GM19025 (cell line): ENCODE measurements at regions not wholly inside any gene's neighbourhood (a gene's known extent, or its start where the extent isn't known, plus 50 kb on each side); places are given as distances from the start of the nearest gene placed in this dataset.

Source experiments
- ATAC-seq: cut with Tn5 transposase; IDR thresholded peaks from one replicate; pipeline ENCODE4 v1.9.1; 2021; ENCODE audit warnings: mild to moderate bottlenecking, low read depth, moderate library complexity; ENCODE audit not compliant: unreplicated experiment

GRCh38 chr13:107370015-107370785 is 802.3 kb upstream of the ARGLU1 start:
- ATAC-seq, result no peak

DNA sequence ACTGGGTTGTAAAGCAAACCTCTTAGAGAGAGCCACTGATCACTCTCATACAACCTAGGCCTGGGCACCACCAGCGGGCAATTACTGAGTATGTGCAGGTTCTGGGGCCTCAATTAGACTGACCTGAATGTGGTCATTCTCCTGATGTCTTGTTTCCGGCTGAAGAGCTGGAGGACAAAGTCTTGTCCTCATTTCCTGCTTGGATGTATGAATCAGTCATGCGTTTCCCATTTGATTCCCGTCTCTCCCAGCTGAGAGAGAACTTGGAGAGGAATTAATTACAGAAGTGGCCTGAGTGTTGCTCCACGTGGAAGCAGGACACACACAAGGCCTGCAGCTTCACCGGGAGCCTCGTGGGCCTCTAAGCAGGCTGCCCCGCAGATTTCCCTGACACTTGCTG is 799.3 kb upstream of the ARGLU1 start:
- ATAC-seq, result no peak

DNA sequence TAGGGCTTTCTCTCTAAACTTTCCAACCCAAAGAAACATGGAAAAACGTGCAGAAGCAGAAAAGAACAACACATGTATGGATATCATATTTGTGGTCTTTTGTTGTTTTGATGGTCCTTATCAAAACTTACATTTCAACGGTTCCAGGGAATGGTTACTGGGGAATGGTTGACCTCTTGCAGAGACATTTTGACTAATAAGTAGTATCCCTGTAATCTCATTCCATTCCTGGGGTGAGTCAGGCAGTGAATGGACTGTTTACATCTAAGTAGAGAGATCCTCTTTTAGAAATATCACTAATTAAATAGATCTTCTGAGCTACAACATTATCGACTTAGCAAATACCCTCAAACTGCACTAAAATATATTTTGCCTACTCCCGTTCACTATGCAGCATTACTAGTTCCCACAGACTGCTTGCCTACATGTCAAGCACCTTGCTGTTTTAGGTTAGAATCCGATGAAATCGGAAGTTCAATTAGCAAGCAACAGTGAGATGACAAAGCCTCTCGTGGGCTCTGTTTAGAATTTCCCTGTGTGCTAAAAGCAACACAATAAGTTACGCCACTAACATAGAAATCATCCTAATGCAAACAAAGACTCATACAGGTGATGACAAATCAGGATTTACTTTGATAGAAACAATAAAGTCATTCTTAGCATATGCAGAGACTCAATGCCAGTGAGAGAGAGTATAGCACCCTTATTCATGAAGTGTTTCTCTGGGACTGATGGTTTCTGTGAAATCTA is 797.7 kb upstream of the ARGLU1 start:
- ATAC-seq, result no peak

- ATAC-seq, result no peak
Measured at GRCh38 chr13:107364658-107365057, 796.7 kb upstream of the ARGLU1 start.

GRCh38 chr13:107361666-107362065 is 793.7 kb upstream of the ARGLU1 start:
- ATAC-seq, result no peak

DNA sequence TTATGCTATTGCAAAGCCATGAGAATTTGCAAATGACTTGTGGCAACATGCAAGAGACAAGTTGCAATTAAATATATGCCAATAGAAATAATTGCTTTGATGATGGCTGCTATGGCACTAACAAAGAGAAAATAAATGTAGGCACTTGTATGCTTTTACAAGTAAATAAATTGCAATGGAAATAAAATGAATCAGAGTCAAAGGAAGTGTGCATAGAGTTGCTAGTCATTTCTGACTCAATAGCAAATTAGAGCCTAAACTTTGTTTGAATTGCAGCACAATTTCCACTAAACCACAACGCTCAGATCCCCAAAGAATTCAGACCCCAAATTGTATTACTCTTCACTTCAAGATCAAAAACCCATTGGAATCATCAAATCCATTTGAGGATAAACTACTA is 792.1 kb upstream of the ARGLU1 start:
- ATAC-seq, result no peak

GRCh38 chr13:107358866-107359265 is 790.9 kb upstream of the ARGLU1 start:
- ATAC-seq, result no peak

- ATAC-seq, result no peak
Measured at GRCh38 chr13:107351305-107351704, 783.4 kb upstream of the ARGLU1 start.

GRCh38 chr13:107348925-107349324 is 781.0 kb upstream of the ARGLU1 start:
- ATAC-seq, result no peak

DNA sequence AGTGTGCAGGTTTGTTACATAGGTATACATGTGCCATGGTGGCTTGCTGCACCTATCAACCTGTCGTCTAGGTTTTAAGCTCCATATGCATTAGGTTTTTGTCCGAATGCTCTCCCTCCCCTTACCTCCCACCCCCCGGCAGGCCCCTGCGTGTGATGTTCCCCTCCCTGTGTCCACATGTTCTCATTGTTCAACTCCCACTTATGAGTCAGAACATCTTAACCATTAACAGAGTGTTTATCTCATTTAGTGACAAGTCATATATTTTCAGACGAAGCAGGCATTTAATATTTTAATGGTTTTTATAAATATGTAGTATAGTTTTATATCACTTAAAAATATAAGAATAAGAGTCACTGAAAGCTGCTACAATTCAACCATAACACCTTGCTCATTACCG is 780.5 kb upstream of the ARGLU1 start:
- no peak for ATAC-seq

DNA sequence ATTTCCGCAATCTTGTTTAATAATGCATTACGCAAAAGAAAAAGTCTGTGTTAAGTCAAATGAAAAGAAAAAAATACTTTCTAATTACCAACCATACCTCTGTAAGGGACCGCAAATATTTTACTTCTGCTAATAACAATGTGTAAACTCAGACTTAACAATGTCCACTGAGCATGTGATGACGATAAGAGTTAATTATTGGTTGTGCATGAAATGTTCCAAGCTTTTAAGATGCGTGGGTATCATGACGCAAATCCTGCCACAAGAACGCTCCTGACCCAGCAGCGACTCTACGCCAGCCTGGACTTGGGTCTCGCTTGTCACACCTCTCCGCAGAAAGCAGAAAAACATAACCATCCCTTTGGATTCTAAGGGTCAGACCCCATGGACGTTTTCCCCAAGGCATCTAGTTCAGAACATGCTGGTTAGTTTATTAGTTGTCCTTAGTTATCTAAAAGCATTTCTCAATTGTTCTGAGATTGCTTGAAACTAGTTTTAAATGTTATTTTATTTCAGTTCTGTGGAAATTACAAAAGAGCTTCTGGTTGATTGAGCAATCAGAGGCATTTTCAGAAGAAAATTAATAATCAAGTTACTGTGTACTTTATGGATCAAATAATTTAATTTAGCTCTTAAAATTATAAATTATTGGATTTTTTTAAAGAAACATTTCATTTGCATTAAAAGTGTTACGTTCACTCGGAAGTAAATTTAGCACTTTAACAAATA is 779.9 kb upstream of the ARGLU1 start:
- ATAC-seq, result no peak

GRCh38 chr13:107342747-107343146 is 774.8 kb upstream of the ARGLU1 start:
- no peak for ATAC-seq

DNA sequence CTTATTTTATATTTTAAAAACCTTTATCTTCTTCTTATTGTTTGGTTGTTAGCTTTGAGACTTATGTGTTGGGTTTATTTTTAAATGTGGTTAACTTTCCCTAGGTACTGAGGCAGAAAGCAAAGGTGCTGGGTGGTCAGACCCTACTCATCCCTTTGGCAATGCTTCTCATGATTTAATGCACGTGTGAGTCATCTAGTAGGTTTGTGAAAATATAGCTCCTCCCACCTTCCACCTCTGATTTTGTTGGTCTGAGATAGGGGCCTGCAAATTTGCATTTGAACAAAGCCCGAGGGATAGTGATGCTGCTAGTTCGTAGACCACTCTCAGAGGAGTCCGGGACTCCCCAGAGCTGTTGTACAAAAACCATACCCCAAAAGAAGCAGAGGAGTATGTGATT is 771.3 kb upstream of the ARGLU1 start:
- no peak for ATAC-seq

- no peak for ATAC-seq
Measured at GRCh38 chr13:107332188-107332587, 764.3 kb upstream of the ARGLU1 start.

DNA sequence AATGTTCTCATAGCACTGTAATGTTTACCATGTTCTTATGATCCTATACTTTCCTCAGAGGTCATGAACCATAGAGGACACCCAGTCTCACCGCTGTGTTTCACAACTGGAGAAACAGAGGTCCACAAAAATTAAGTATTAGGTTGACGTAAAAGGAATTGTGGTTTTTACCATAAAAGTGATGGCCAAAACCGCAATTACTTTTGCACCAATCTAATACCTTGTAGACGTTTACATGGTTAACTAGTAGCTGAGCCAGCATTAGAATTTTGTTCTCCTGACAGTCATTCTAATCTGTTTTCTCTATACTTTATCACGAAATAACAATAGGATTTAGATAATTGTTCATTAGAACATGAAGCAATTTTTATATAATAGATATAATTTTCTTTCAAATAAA is 763.4 kb upstream of the ARGLU1 start:
- no peak for ATAC-seq

GRCh38 chr13:107330484-107330883 is 762.5 kb upstream of the ARGLU1 start:
- no peak for ATAC-seq

GRCh38 chr13:107329991-107330390 is 762.1 kb upstream of the ARGLU1 start:
- no peak for ATAC-seq

DNA sequence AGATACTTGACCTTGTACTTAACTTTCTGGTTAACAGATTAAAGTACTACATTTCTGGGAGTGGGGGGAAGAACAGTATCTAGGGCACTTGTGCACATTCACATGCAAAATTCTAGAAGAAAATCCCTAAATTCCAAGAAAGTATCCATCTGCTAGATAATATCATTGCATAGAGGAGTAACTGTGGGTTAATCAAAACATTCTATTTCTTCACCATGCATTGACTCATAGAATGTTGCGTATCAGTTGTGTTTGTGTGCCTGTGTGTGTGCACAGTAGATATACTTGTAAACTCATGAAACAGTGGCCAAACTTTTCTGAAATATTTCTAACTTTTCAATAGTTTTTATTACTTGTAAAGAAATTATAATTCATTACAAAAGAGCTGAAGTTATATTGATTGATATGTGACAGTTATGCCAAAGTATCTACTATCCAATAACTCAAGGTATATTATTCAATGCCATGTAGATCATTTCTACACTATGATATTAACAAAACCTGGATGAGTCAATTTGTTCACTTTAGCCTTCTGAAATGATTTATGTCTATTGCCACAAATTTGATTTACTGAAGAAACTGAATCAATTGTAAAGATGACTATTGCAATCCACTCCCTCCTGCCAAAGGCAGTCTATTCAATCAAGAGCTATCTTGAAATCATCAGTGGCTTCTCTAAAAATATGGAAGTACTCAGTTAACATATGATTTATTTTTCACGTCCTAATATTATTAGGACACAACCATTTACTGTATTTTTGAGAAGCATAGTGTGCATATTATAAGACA is 756.7 kb upstream of the ARGLU1 start:
- no peak for ATAC-seq

DNA sequence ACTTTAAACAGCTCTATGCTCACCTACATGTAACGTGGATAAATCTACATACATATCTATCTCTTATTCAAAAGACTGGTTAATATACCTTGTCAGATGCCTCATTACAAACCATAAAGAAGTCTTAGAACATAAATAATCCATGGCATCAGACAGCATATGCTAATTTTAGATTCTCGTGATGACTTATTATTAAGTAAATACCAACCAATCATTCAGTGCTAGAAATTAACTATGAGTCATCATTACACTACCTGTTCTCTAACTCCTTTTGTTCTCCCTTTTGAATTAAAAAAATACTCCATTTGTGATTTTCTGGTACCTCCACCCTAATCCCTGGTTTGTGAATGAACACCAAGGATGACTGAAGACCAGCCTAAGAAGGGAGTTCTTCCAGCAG is 754.3 kb upstream of the ARGLU1 start:
- no peak for ATAC-seq

DNA sequence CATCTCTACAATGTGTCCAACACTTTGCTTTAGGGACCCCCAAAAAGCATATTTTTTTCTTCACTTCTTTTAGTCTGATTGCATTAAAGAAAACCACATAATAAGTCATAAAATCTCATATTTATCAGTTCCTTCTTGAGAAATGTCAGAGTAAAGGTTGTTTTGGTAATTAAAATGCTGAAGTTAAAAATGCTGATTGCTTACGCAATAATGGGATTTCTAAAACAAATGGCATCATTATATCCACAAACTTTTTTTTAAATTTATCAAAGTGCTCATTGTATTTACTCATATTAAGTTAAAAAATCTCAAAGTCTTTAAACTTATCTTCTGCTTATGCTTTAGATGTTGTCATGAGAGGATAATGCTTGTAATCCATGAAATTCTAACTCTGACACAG is 737.2 kb upstream of the ARGLU1 start:
- no peak for ATAC-seq
